ENCODE measurements at regions not wholly inside any gene's neighbourhood (a gene's known extent, or its start where the extent isn't known, plus 50 kb on each side); places are given as distances from the start of the nearest gene placed in this dataset.

DNA sequence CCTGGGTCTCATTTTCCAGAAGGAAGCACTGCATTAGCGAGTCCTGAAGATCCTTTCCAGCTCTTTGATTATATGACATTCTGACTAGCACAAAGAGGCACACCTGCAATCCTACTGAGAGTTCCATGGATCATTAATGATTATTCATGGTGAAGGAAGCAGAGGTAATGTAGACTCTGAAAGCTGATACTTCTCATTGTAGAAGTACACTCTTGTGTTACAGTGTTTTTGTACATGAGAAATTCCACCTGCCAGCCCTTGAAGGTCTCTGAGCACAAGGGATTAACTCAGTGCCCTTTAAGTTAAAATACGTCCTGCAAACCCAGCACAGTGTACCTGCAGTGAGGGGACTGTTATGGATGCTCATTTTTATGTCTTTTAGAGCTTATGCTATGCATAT is 558.8 kb upstream of the FBXO33 start:
- no peaks in the 10 kb centered on the region for H3K36me3 Mint-ChIP-seq
- no peak for DNase-seq
- H3K9me3 Mint-ChIP-seq: peaks cover 0 to 3% (median 0%) of the 10 kb centered on the region in 7 donors
- no peaks in the 10 kb centered on the region for H3K4me1 ChIP-seq (ENCODE audit: control insufficient read depth in 1 of 2, insufficient read depth in 2 of 2, low read length in 2 of 2)
- H3K4me3 Mint-ChIP-seq: no peak overlapping the region
- H3K36me3 ChIP-seq (replicated peaks in 1 of 2; ENCODE audit: control insufficient read depth in 1 of 2, insufficient read depth in 2 of 2, low read length in 2 of 2): no peaks in the 10 kb centered on the region
- H3K27ac Mint-ChIP-seq: no peak overlapping the region
- no peaks in the 10 kb centered on the region for H3K4me1 Mint-ChIP-seq
- H3K27me3 ChIP-seq (ENCODE audit: control insufficient read depth in 2 of 2, insufficient read depth in 2 of 2, low read length in 2 of 2): no peaks in the 10 kb centered on the region
- no peaks in the 10 kb centered on the region for H3K79me2 ChIP-seq (ENCODE audit: insufficient read depth, low read length)
- H3K4me3 ChIP-seq (replicated peaks in 1 of 3; ENCODE audit: low read depth in 2 of 3, low read length in 3 of 3): no peak overlapping the region
- H3K27me3 Mint-ChIP-seq (ENCODE audit: low read depth in 3 of 3): no peaks in the 10 kb centered on the region
- no peak overlapping the region for H3K9ac ChIP-seq (ENCODE audit: insufficient read depth, low read length, poor library complexity, severe bottlenecking)
- TF ChIP-seq, protein P1, sequence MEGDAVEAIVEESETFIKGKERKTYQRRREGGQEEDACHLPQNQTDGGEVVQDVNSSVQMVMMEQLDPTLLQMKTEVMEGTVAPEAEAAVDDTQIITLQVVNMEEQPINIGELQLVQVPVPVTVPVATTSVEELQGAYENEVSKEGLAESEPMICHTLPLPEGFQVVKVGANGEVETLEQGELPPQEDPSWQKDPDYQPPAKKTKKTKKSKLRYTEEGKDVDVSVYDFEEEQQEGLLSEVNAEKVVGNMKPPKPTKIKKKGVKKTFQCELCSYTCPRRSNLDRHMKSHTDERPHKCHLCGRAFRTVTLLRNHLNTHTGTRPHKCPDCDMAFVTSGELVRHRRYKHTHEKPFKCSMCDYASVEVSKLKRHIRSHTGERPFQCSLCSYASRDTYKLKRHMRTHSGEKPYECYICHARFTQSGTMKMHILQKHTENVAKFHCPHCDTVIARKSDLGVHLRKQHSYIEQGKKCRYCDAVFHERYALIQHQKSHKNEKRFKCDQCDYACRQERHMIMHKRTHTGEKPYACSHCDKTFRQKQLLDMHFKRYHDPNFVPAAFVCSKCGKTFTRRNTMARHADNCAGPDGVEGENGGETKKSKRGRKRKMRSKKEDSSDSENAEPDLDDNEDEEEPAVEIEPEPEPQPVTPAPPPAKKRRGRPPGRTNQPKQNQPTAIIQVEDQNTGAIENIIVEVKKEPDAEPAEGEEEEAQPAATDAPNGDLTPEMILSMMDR (IDR thresholded peaks at IDR 0.05): no peak
- WGBS (ENCODE audit: insufficient coverage): no CpG with 5 or more reads among the region's 2 CpGs
- no peak overlapping the region for H3K4me2 ChIP-seq (replicated peaks; ENCODE audit: extremely low read depth, low read length, poor library complexity, severe bottlenecking)
- no peak overlapping the region for H3K27ac ChIP-seq (ENCODE audit: low read depth in 1 of 2, low read length in 2 of 2)
- H4K20me1 ChIP-seq (ENCODE audit: insufficient read depth, low read length): no peaks in the 10 kb centered on the region
- H3K9me3 ChIP-seq (replicated peaks in 1 of 2; ENCODE audit: control insufficient read depth in 1 of 2, insufficient read depth in 1 of 2, low read length in 2 of 2): no peaks in the 10 kb centered on the region
- intact Hi-C loops (cut with micrococcal nuclease): no loop called here
- no peak overlapping the region for H2AFZ ChIP-seq (ENCODE audit: insufficient read depth, low read depth, low read length, poor library complexity, severe bottlenecking)

DNA sequence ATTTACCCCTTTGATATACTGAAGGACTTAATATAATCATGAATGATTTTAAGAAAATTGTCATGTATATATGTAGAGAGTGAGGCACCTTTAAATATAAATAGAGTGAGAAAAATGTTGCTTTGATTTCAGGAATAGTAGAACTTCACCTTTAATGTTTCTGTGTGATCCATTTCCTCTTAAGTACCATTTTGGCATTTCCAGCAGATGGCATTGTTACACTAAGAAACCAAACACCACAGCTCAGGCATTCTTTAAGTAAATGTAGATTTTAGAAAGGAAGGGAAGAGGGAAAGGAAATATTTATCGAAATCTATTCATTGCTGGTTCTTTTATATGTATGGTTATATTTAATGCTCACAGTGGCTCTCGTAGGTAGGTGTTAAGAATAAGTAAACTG is 556.7 kb upstream of the FBXO33 start:
- whole genome bisulfite sequencing (ENCODE audit: insufficient coverage): no CpG with 5 or more reads among the region's 2 CpGs
- Histone ChIP-seq H3K9me3 (replicated peaks in 1 of 2; ENCODE audit: control insufficient read depth in 1 of 2, insufficient read depth in 1 of 2, low read length in 2 of 2) (no peaks in the 10 kb centered on the region), H3K79me2 (ENCODE audit: insufficient read depth, low read length) (no peaks in the 10 kb centered on the region), H3K27me3 (ENCODE audit: control insufficient read depth in 2 of 2, insufficient read depth in 2 of 2, low read length in 2 of 2) (no peaks in the 10 kb centered on the region), H3K9ac (ENCODE audit: insufficient read depth, low read length, poor library complexity, severe bottlenecking) (no peak overlapping the region), H3K4me3 (replicated peaks in 1 of 3; ENCODE audit: low read depth in 2 of 3, low read length in 3 of 3) (no peak overlapping the region), H3K4me2 (replicated peaks; ENCODE audit: extremely low read depth, low read length, poor library complexity, severe bottlenecking) (no peak overlapping the region), H3K36me3 (replicated peaks in 1 of 2; ENCODE audit: control insufficient read depth in 1 of 2, insufficient read depth in 2 of 2, low read length in 2 of 2) (no peaks in the 10 kb centered on the region), H3K27ac (ENCODE audit: low read depth in 1 of 2, low read length in 2 of 2) (no peak overlapping the region), H3K4me1 (ENCODE audit: control insufficient read depth in 1 of 2, insufficient read depth in 2 of 2, low read length in 2 of 2) (no peaks in the 10 kb centered on the region), H4K20me1 (ENCODE audit: insufficient read depth, low read length) (no peaks in the 10 kb centered on the region), H2AFZ (ENCODE audit: insufficient read depth, low read depth, low read length, poor library complexity, severe bottlenecking) (no peak overlapping the region)
- no peak for DNase-seq
- no peaks in the 10 kb centered on the region for H3K9me3 Mint-ChIP-seq
- H3K27ac Mint-ChIP-seq: no peak overlapping the region
- H3K4me3 Mint-ChIP-seq: no peak overlapping the region
- H3K36me3 Mint-ChIP-seq: no peaks in the 10 kb centered on the region
- no peaks in the 10 kb centered on the region for H3K27me3 Mint-ChIP-seq (ENCODE audit: low read depth in 3 of 3)
- no peaks in the 10 kb centered on the region for H3K4me1 Mint-ChIP-seq
- intact Hi-C loops (cut with micrococcal nuclease): no loop called here
- TF ChIP-seq, protein P1 (IDR thresholded peaks at IDR 0.05): no peak
